Activated T-cell treated with anti-CD3 and anti-CD28 coated beads, Interleukin-2, amount 50 U/mL, for 4 hours (primary cell): ENCODE measurements at regions not wholly inside any gene's neighbourhood (a gene's known extent, or its start where the extent isn't known, plus 50 kb on each side); places are given as distances from the start of the nearest gene placed in this dataset.

Experiments used
- ATAC-seq, 2 donors: fragments of 200-7000 bp; cut with Tn5 transposase; one replicate each; pipeline ENCODE4 v1.10.0; 2021
- DNase-seq: peaks from one replicate; pipeline ENCODE4 v3.0.0-alpha.2; 2020
- H3K27me3 Mint-ChIP-seq: one replicate; pipeline ENCODE4 v1.8.0; 2021; ENCODE audit warnings: low read depth, mixed read lengths
- H3K36me3 Mint-ChIP-seq: one replicate; pipeline ENCODE4 v1.8.0; 2022; ENCODE audit warnings: mixed read lengths; ENCODE audit not compliant: insufficient read depth
- H3K4me1 Mint-ChIP-seq: one replicate; pipeline ENCODE4 v1.8.0; 2021; ENCODE audit warnings: low read depth, mixed read lengths
- H3K4me3 Mint-ChIP-seq: one replicate; pipeline ENCODE4 v1.8.0; 2021; ENCODE audit warnings: mild to moderate bottlenecking, moderate library complexity, mixed read lengths
- H3K9me3 Mint-ChIP-seq: one replicate; pipeline ENCODE4 v1.8.0; 2021; ENCODE audit warnings: mixed read lengths

DNA sequence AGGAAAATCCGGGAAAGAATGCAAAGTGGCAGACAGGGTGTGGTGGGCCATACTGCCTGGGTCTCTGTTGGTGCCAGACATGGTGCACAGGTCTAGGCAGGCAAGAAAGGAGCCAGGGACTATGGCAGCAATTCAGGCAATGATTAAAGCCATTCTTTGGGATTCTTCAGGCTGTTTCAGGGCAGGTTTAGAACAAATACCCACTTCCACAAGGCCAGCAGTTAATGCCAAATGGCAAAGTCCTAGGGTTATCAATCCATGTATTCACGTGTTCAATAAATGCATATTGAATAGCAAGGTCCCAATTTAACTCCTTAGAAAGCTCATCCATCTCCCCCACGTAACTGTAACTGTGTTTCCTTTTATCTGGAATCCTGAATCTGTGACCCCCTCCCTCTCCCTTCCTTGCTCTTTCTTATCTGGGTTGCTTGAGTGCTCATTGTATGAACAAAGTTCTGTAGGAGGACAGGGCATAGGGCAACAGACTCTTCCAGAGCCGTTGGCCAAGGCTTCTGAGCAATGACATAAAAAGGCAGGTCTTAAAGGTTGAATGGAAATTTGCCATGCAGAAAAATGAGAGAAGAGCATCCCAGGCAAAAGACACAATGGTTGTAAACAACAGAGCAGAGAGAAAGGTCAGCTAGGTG, 146.8 kb upstream of the KLHL29 start:
- H3K9me3 Mint-ChIP-seq, result no peaks in the 10 kb centered on the region
- no peaks in the 10 kb centered on the region for H3K27me3 Mint-ChIP-seq
- no peaks in the 10 kb centered on the region for H3K36me3 Mint-ChIP-seq
- no peak overlapping the region for H3K4me3 Mint-ChIP-seq
- DNase-seq (no peak), ATAC-seq (no peak)
- no peaks in the 10 kb centered on the region for H3K4me1 Mint-ChIP-seq

DNA sequence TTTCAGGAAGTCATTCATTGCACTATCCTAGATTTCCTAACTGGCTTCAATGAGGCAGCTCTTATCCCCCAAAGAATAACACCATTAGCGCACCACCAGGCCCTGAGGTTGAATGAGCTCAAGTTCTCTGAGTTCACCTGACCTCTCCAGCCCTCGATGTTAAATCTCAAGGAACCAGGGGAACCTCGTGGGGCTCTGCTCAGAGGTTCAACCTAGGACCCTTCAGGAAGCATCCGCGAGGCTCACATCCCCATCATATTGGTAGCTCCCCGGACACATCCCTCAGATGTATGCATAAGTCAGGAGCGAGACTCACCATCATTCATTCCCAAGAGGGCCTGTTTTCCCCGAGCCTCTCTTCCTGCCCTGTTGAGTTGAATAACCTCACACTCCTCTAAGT, 145.6 kb upstream of the KLHL29 start:
- DNase-seq (no peak), ATAC-seq (no peak)
- no peak overlapping the region for H3K4me3 Mint-ChIP-seq
- no peaks in the 10 kb centered on the region for H3K4me1 Mint-ChIP-seq
- H3K36me3 Mint-ChIP-seq, result no peaks in the 10 kb centered on the region
- no peaks in the 10 kb centered on the region for H3K27me3 Mint-ChIP-seq
- no peaks in the 10 kb centered on the region for H3K9me3 Mint-ChIP-seq

DNA sequence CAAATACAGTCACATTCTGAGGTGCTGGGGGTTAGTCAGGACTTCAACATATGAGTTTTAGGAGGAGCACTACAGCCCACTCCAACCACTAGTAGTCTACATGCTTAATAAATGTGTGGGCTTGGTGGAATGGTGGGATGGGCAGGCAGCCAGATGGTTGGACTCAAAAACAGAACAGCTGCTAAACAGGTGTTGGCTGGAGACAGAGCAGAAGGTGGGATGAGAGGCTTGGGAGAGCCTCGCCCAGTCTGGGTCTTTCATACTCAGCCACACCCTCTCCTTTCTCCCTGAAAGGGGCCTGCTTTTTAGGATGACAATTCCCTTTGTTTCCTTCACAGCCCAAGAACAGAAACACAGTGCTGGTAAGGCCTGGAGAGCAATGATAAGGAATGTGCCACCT, 143.9 kb upstream of the KLHL29 start:
- no peak for ATAC-seq
- Mint-ChIP-seq H3K4me3 (no peak overlapping the region), H3K27me3 (no peaks in the 10 kb centered on the region), H3K4me1 (no peaks in the 10 kb centered on the region), H3K36me3 (no peaks in the 10 kb centered on the region), H3K9me3 (no peaks in the 10 kb centered on the region)
- DNase-seq, result no peak

DNA sequence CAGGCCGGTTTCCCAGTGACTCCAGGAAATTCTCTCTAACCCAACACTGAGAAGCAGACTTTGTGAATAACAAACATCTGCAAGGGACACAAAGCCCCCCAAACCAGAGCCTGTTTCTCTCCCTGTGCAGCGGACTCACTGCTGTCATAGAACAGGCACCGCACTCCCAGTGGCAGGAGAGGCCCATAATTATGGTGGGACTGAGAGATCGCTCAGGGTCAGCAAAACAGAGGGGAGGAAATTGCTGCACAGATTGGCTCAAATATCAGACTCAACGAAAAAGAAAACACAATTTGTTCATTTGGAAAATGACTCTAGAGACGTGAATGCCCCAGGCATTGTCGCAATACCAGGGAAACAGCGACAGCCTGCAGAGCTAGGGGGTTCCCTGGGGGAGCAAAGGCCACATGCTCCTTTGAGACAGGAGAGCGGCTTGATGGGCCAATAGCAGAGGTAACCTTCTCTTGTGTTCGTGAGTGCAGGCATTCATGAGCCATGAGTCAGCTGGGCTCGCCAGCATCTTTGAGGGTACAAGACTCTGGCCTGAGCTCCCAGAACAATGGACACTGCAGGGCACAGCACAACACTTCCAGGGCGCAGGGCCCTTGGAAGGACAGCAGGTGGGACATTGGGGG, 143.3 kb upstream of the KLHL29 start:
- H3K27me3 Mint-ChIP-seq, result no peaks in the 10 kb centered on the region

DNA sequence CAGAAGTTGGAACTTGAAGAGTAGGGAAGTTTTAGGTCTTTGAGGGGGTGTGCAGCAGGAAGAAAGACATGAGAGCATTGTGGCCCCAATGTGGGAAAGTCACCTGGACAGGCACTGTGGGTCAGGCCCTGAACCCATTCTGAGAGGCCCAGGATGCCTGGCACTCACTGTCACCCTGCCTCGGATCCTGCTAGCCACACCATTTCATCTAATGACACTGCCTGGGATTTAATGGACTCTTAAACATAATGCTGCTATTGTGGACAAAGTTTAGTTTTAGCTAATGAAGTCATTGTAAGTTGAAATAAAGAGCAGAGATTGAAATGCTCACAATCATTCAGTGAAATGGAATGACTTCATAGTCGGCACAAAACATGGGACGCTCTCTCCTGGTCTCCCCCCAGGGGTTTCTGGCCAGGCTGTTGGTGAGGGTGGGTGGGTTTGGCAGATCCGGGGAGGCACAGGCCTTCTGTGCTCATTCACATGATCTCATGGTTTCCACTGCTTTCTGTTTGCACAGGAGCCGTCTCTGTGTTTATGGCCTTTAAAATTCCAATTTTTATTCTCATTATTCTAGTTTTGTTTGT, 141.8 kb upstream of the KLHL29 start:
- no peaks in the 10 kb centered on the region for H3K9me3 Mint-ChIP-seq
- H3K27me3 Mint-ChIP-seq, result no peaks in the 10 kb centered on the region
- no peak overlapping the region for H3K4me3 Mint-ChIP-seq
- no peaks in the 10 kb centered on the region for H3K4me1 Mint-ChIP-seq
- no peak for DNase-seq
- no peak for ATAC-seq
- H3K36me3 Mint-ChIP-seq, result no peaks in the 10 kb centered on the region

More for the DNA sequence above, 143.3 kb upstream of the KLHL29 start:
- no peaks in the 10 kb centered on the region for H3K36me3 Mint-ChIP-seq
- no peaks in the 10 kb centered on the region for H3K9me3 Mint-ChIP-seq
- DNase-seq (no peak), ATAC-seq (no peak)
- no peaks in the 10 kb centered on the region for H3K4me1 Mint-ChIP-seq
- H3K4me3 Mint-ChIP-seq, result no peak overlapping the region

DNA sequence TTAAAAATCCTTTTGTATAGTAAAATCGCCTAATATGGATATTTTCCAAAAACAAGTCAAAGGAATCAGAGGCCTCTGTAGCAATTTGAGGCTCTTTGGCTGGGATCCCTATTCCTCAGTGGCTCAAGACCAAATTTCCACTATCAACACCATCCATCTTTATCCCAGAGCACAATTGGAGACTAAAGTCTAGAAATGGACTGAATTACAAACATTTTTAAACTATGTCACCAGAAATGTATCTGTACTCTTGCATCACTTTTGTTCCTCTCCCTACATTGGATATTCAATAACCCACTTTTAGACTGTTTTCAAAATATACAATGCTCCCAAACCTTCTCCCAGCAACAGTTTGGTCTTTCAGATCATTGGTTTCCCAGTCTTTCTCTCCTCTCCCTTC, 140.4 kb upstream of the KLHL29 start:
- no peak for DNase-seq
- H3K4me1 Mint-ChIP-seq, result no peaks in the 10 kb centered on the region
- H3K4me3 Mint-ChIP-seq, result no peak overlapping the region
- peaks cover 4% of the 10 kb centered on the region for H3K27me3 Mint-ChIP-seq
- no peaks in the 10 kb centered on the region for H3K36me3 Mint-ChIP-seq
- ATAC-seq, result no peak
- H3K9me3 Mint-ChIP-seq, result no peaks in the 10 kb centered on the region

DNA sequence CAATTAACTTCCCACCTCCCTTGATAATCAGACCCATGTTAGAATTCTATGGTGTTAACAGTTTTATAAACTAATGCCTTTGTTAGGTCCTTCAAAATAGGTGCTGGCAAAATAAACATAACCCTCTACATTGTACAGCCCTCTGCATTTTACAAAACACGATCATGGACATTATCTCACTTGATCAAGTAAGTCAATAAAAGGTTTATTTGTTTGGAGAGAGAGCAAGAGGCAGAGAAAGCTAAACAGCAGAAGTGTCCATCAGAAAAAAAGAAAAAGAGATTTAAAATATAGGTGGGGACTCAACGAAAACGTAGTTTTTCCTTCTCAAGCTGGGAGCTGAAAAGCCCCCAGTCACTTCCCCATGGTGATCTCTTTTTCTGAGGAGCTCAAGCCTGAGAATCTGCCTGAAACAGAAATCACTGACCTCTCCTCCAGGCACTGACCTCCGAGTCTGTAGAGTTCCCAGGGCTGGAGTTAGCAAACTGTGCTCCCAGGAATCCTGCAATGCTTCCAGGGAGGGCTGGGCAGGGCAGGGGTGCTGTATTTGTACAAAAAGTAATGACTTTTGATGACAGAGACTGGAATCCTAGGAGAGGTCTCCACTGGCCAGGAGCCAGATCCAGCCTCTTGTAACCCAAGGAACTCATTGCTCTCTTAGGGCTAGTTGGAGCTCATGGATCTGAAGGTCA, 137.8 kb upstream of the KLHL29 start:
- no peak overlapping the region for H3K4me3 Mint-ChIP-seq
- ATAC-seq (no peak), DNase-seq (no peak)
- H3K9me3 Mint-ChIP-seq, result no peaks in the 10 kb centered on the region
- H3K27me3 Mint-ChIP-seq, result peaks cover 15% of the 10 kb centered on the region
- no peaks in the 10 kb centered on the region for H3K4me1 Mint-ChIP-seq
- no peaks in the 10 kb centered on the region for H3K36me3 Mint-ChIP-seq

DNA sequence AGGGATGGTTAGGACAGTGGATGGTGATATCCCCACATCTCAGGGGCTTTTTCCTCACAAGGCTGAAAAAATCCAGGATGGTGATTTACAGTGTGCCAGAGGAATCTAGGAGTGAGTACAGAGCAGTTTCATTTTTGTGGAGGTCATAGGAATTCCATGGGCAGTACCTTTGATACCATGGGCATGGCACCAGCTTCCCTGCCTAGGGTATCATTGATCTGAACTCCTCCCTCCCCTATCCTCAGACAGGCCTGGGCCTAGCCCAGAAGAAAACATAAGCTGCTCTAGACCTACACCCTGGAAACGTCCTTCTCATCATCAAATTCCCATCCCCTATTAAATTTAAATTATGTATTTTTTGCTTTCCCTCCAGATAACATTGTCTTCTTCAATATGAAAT, 136.3 kb upstream of the KLHL29 start:
- Mint-ChIP-seq H3K4me3 (no peak overlapping the region), H3K36me3 (no peaks in the 10 kb centered on the region), H3K27me3 (peaks cover 17% of the 10 kb centered on the region), H3K9me3 (no peaks in the 10 kb centered on the region), H3K4me1 (no peaks in the 10 kb centered on the region)
- ATAC-seq (no peak), DNase-seq (no peak)

DNA sequence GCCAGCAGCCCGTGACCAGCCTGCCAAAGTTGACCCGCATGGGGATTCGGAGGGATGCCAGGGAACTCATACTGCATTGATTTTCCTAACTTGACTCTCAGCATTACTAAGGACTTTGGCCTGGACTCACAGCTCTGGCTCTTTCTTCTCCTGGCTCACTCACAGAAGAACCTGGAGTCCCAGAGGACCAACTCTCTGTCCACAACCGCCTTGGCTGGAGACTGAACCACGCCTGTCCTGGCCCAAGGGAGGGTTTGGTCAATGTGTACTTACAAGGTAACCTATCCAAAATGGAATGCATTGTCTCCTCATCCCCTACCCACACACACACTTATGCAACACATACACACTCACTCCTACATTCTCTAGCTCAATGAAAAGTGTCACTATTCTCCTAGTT, 135.6 kb upstream of the KLHL29 start:
- Mint-ChIP-seq H3K4me1 (no peaks in the 10 kb centered on the region), H3K9me3 (no peaks in the 10 kb centered on the region), H3K4me3 (no peak overlapping the region), H3K36me3 (no peaks in the 10 kb centered on the region), H3K27me3 (peaks cover 17% of the 10 kb centered on the region)
- DNase-seq, result no peak
- ATAC-seq, result no peak

DNA sequence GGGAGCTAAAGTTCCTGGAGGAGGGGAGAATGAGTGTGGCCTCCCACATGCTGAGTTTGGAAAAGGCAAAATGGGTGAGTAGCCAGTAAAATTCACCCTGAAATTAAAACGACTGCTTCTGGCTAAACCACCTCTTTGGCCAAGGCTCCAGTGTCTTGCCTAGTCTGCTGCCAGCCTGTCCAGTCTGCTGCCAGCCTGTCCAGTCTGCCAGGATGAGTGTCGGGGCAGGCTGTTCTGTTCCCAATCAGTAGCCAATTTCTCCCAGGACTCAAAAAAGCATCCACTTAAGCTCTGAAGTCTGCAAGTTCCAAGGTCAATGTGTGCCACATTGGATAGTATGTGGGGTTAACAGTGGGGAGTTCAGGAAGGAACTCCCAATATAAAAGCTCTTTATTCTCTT, 134.6 kb upstream of the KLHL29 start:
- no peaks in the 10 kb centered on the region for H3K9me3 Mint-ChIP-seq
- no peaks in the 10 kb centered on the region for H3K36me3 Mint-ChIP-seq
- ATAC-seq (no peak), DNase-seq (no peak)
- no peaks in the 10 kb centered on the region for H3K4me1 Mint-ChIP-seq
- H3K4me3 Mint-ChIP-seq, result no peak overlapping the region
- H3K27me3 Mint-ChIP-seq, result peaks cover 19% of the 10 kb centered on the region

DNA sequence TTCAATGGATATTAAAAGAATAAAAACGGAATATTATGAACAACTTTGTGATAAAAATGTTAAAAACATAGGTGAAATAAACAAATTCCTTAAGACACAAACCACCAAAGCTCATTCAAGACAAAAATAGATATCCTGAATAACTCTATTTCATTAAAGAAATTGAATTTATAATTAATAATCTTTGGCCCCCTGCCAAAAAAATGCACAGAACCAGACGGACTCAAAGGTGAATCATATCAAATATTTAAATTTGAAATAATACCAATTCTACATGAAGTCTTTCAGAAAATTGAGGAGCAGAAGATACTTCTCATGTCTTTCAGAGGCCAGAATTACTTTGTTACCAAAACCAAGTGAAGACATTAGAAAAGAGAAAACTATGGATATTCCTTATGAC, 128.3 kb upstream of the KLHL29 start:
- Mint-ChIP-seq H3K27me3 (peaks cover 4% of the 10 kb centered on the region), H3K4me3 (no peak overlapping the region), H3K4me1 (no peaks in the 10 kb centered on the region), H3K9me3 (no peaks in the 10 kb centered on the region), H3K36me3 (no peaks in the 10 kb centered on the region)
- no peak for ATAC-seq
- no peak for DNase-seq

DNA sequence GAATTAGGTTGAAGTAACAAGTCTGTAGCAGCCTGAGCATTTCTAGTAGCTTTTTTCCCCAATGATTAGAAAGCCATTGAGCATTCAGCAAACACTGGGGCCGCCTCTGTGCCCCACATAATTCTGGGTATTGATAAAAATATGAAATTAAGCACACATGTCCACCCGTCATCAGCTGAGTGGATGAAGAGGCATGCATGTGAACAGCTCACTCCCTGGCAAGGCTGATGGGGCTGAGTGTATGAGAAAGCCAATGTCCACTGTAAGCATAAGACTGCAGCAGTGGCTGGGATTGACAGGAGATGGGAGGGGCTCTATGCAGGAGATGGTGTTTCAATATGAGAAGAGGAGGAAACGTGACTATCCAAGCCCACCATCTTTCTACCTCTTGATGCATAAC, 124.4 kb upstream of the KLHL29 start:
- H3K27me3 Mint-ChIP-seq, result peaks cover 2% of the 10 kb centered on the region
- H3K9me3 Mint-ChIP-seq, result no peaks in the 10 kb centered on the region
- H3K4me3 Mint-ChIP-seq, result no peak overlapping the region
- ATAC-seq, result no peak
- DNase-seq, result no peak
- H3K36me3 Mint-ChIP-seq, result no peaks in the 10 kb centered on the region
- H3K4me1 Mint-ChIP-seq, result no peaks in the 10 kb centered on the region

DNA sequence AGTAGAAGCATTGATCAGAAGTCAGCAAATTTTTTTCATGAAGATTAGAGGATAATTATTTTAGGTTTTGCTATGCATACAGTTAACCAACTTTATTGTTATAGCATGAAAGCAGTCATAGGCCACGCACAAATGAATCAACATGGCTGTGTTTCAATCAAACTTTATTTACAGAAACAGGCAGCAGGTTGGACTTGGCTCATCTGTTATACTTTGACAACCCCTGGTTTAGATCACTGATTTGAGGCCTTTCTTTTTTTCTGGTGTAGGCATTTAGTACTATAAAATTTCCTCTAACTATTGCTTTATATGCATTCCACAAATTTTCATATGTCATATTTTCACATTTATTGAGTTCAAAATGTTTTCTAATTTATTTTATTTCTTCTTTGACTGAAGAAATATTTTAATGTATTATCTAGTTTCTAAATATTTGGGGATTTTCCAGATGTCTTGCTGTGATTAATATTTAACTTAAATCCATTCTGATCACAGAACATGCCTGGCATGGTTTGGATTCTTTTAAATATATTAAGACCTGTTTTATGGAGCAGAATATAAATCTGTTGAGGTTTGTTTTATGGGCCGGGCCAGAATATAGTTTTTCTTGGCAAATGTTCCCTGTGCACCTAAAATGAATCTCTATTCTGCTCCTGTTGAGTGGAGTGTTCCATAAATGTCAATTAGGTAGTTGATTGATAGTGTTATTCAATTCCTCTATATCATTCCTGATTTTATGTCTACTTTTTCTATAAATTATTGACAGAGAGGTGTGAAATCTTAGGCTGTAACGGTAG, 116.3 kb upstream of the KLHL29 start:
- no peak overlapping the region for H3K4me3 Mint-ChIP-seq
- no peak for ATAC-seq
- peaks cover 3% of the 10 kb centered on the region for H3K27me3 Mint-ChIP-seq
- H3K36me3 Mint-ChIP-seq, result no peaks in the 10 kb centered on the region
- no peaks in the 10 kb centered on the region for H3K9me3 Mint-ChIP-seq
- DNase-seq, result no peak
- no peaks in the 10 kb centered on the region for H3K4me1 Mint-ChIP-seq

DNA sequence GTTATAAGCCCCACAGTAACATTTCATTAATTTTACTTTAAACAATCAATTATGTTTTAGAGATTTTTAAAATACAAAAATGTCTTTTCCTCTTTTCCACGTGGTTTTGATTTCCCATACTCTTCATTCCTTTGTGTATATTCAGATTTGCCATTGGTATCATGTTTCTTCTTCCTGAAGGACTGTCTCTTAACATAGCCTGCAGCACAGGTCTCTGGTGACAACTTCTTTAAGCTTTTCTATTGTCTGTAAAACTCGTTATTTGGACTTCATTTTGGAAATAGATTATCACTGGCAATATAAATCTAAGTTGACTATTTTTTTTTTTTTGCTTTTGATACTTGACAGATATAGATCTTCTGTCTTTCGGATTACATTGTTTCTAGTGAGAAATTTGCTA, 115.2 kb upstream of the KLHL29 start:
- Mint-ChIP-seq H3K9me3 (no peaks in the 10 kb centered on the region), H3K27me3 (peaks cover 3% of the 10 kb centered on the region), H3K4me3 (no peak overlapping the region), H3K4me1 (no peaks in the 10 kb centered on the region), H3K36me3 (no peaks in the 10 kb centered on the region)
- ATAC-seq (no peak), DNase-seq (no peak)
